ENCODE measurements at regions not wholly inside any gene's neighbourhood (a gene's known extent, or its start where the extent isn't known, plus 50 kb on each side); places are given as distances from the start of the nearest gene placed in this dataset.
A peak's percentile ranks its signal among the peaks of the same experiment; 100 is the strongest.

DNA sequence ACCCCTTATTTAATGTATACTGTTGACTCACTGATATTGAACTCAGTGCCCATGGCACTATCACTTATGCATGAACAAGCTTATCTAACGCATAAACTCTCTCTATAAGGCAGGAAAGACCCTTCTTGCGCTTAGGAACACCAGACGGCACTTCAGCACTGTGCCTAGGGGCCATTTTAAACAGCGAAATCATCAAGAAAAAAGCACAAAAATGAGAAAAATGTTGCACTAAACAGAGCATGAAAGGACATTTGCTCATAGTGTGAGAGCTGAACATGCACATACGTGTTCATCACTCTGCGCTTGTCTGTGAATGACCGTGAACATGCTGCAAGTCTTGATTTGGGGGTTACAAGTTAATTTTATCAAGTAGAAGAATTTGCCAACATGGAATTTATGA is 109.6 kb downstream of the WDR11 start:
- peaks cover 16% of the 10 kb centered on the region for H3K4me1 Mint-ChIP-seq

DNA sequence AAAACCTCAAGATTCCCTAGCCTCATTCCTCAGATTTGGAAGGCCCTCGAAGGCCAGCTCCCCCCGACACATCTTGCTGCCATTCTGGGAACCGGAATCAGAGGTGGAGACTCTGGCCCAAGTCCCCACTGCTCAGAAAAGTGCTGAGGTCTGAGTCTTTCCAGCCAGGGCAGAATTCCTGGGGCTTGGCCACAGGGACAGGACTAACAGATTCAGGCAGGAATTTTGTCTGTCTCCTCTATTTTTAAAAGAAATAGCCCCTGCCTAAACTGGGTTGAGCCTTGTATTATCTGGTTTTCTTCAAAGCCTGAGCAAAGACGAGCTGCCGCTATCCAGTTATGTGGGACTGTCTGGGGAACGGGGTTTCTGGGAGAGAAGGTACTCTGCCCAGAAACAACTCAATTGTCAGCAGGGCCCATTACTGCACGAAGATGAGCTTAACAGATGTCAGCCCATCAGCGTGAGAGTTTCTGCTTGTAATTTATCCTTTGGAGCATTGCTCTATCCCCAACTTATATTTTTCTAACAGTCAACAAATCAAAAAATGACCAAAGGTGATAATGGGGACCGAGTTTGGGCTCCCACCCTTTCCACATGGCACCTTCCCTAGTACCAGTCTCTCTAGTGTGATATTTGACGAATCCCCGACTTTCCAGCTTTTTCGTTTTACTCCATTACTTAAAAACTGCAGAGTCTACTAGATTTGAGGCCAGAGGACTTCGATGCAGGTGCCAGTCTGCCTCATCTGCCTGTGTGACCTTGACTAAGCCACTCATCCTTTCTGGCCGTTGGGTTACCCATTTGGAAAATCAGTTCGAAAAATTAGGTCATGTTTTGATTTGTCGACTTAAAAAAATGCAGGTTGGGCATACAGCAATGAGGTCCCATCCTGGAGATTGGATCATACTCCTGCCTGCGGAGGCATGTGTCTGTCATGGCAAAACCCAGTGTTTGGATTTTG is 110.9 kb downstream of the WDR11 start:
- Histone ChIP-seq H3K36me3 (ENCODE audit: control insufficient read depth, insufficient read depth, low read length) (no peaks in the 10 kb centered on the region), H3K4me3 (ENCODE audit: low read length) (no peak overlapping the region), H3K9me3 (ENCODE audit: control insufficient read depth, low read length) (no peaks in the 10 kb centered on the region), H3K27me3 (ENCODE audit: control insufficient read depth, insufficient read depth, low read length, poor library complexity, severe bottlenecking) (no peaks in the 10 kb centered on the region), H3K4me1 (ENCODE audit: control insufficient read depth, insufficient read depth, low read length) (peaks cover 3% of the 10 kb centered on the region), H3K9ac (ENCODE audit: extremely low read depth, low read length, poor library complexity, severe bottlenecking) (no peak overlapping the region), H3K27ac (ENCODE audit: low read depth, low read length) (no peak overlapping the region)
- H3K4me3 Mint-ChIP-seq: no peak overlapping the region
- no peak overlapping the region for H3K27ac Mint-ChIP-seq
- WGBS, 2 experiments (ENCODE audit: insufficient coverage in 1 of 2, insufficient read length in 1 of 2): 92 to 95% methylated on average over 13 to 17 of the region's 17 CpGs
- no peaks in the 10 kb centered on the region for H3K9me3 Mint-ChIP-seq
- TF ChIP-seq, protein P1, sequence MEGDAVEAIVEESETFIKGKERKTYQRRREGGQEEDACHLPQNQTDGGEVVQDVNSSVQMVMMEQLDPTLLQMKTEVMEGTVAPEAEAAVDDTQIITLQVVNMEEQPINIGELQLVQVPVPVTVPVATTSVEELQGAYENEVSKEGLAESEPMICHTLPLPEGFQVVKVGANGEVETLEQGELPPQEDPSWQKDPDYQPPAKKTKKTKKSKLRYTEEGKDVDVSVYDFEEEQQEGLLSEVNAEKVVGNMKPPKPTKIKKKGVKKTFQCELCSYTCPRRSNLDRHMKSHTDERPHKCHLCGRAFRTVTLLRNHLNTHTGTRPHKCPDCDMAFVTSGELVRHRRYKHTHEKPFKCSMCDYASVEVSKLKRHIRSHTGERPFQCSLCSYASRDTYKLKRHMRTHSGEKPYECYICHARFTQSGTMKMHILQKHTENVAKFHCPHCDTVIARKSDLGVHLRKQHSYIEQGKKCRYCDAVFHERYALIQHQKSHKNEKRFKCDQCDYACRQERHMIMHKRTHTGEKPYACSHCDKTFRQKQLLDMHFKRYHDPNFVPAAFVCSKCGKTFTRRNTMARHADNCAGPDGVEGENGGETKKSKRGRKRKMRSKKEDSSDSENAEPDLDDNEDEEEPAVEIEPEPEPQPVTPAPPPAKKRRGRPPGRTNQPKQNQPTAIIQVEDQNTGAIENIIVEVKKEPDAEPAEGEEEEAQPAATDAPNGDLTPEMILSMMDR (conservative IDR thresholded peaks at IDR 0.05): no peak
- DNase-seq: no peak
- H3K27me3 Mint-ChIP-seq (ENCODE audit: insufficient read depth): peaks cover 36% of the 10 kb centered on the region
- no peaks in the 10 kb centered on the region for H3K36me3 Mint-ChIP-seq (ENCODE audit: low read depth)
- peaks cover 16% of the 10 kb centered on the region for H3K4me1 Mint-ChIP-seq

More for the DNA sequence above, 109.6 kb downstream of the WDR11 start:
- Histone ChIP-seq H3K27me3 (ENCODE audit: control insufficient read depth, insufficient read depth, low read length, poor library complexity, severe bottlenecking) (no peaks in the 10 kb centered on the region), H3K9ac (ENCODE audit: extremely low read depth, low read length, poor library complexity, severe bottlenecking) (no peak overlapping the region), H3K9me3 (ENCODE audit: control insufficient read depth, low read length) (no peaks in the 10 kb centered on the region), H3K27ac (ENCODE audit: low read depth, low read length) (no peak overlapping the region), H3K36me3 (ENCODE audit: control insufficient read depth, insufficient read depth, low read length) (no peaks in the 10 kb centered on the region), H3K4me1 (ENCODE audit: control insufficient read depth, insufficient read depth, low read length) (peaks cover 3% of the 10 kb centered on the region), H3K4me3 (ENCODE audit: low read length) (no peak overlapping the region)
- Mint-ChIP-seq H3K36me3 (ENCODE audit: low read depth) (no peaks in the 10 kb centered on the region), H3K9me3 (no peaks in the 10 kb centered on the region), H3K4me3 (no peak overlapping the region), H3K27me3 (ENCODE audit: insufficient read depth) (peaks cover 33% of the 10 kb centered on the region), H3K27ac (no peak overlapping the region)
- TF ChIP-seq, protein P1 (conservative IDR thresholded peaks at IDR 0.05): no peak
- 95 to 99% methylated on average over 7 of the region's 7 CpGs for WGBS, 2 experiments (ENCODE audit: insufficient coverage in 1 of 2, insufficient read length in 1 of 2)
- DNase-seq: no peak

DNA sequence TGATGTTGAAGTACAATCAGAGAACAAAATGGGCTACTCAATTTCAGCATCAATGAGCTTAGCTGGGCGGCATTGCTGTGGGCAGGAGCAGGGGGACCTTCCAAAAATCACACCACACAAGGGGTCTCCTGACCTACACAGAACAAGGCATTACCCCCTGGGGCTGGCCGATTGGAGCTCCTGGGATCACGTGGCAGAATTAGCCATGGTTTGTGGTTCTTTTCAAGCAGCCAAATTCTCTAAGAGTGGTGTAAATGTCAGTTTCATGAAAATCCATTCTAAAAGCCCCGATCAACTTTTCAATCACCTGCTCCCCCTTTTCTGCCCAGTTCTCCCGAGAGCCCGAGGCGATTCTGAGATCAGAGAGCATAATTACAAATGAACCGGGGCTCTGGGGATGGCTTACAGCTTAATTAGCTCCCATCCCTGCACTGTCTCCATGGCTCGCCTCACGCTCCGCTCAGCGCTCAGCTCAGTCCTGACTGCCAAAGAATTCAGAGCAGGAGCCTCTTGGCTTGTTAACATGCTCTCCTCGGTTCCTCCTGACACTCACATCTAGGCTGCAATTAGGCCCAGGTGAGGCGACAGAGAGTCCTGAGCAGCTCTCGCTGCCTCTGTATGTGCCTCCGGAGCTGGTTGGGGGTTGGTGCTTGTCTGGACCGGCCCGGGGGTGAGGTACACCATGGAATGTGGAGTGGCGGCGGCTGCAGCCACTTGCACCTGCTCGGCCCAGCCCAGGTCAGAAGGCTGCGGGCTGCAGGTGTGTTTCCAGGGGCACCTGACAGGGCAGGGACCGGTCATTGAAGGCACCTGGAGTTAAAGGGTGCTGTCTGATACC is 111.8 kb downstream of the WDR11 start:
- peak; percentile 79 for DNase-seq
- Mint-ChIP-seq H3K4me3 (no peak overlapping the region), H3K27ac (no peak overlapping the region), H3K4me1 (peaks cover 16% of the 10 kb centered on the region), H3K36me3 (ENCODE audit: low read depth) (no peaks in the 10 kb centered on the region), H3K9me3 (no peaks in the 10 kb centered on the region), H3K27me3 (ENCODE audit: insufficient read depth) (peaks cover 32% of the 10 kb centered on the region)
- Histone ChIP-seq H3K9me3 (ENCODE audit: control insufficient read depth, low read length) (no peaks in the 10 kb centered on the region), H3K4me1 (ENCODE audit: control insufficient read depth, insufficient read depth, low read length) (peaks cover 3% of the 10 kb centered on the region), H3K27me3 (ENCODE audit: control insufficient read depth, insufficient read depth, low read length, poor library complexity, severe bottlenecking) (no peaks in the 10 kb centered on the region), H3K36me3 (ENCODE audit: control insufficient read depth, insufficient read depth, low read length) (no peaks in the 10 kb centered on the region), H3K9ac (ENCODE audit: extremely low read depth, low read length, poor library complexity, severe bottlenecking) (no peak overlapping the region), H3K4me3 (ENCODE audit: low read length) (no peak overlapping the region), H3K27ac (ENCODE audit: low read depth, low read length) (no peak overlapping the region)
- 85% methylated on average over 23 of the region's 23 CpGs; no CpG with 5 or more reads in 1 of the 2 experiments for WGBS, 2 experiments (ENCODE audit: insufficient coverage in 1 of 2, insufficient read length in 1 of 2)
- TF ChIP-seq, protein P1 (conservative IDR thresholded peaks at IDR 0.05): peak; percentile 17
